K562 (cell line): ENCODE measurements at regions not wholly inside any gene's neighbourhood (a gene's known extent, or its start where the extent isn't known, plus 50 kb on each side); places are given as distances from the start of the nearest gene placed in this dataset.

Experiments used
- CUX1 ChIP-seq: fragments of 200-800 bp; sonication (Bioruptor generic); IDR thresholded peaks from 2 replicates; pipeline ENCODE4 v1.6.1; 2016; ENCODE audit warnings: missing genetic modification characterization, missing compliant biosample characterization
- NR3C1 ChIP-seq: sonication (generic); formaldehyde crosslinking; IDR thresholded peaks from 2 replicates; pipeline ENCODE4 v1.8.1; 2022; ENCODE audit warnings: missing genetic modification reagents
- ZBTB40 ChIP-seq, 2 experiments: fragments of 450-650 bp in 1 of 2; sonication (generic) in 1 of 2; formaldehyde crosslinking in 1 of 2; IDR thresholded peaks; 2 replicates each; pipeline versions ENCODE4 v1.7.1 to v1.9.0; 2016 to 2022; ENCODE audit warnings: inconsistent platforms in 1 of 2, mild to moderate bottlenecking in 1 of 2, missing genetic modification reagents in 1 of 2
- ZNF280A ChIP-seq: fragments of 450-650 bp; IDR thresholded peaks from 2 replicates; pipeline ENCODE4 v1.6.1; 2018; ENCODE audit warnings: mild to moderate bottlenecking, low read depth; ENCODE audit not compliant: partially characterized antibody

GRCh38 chr1:102715150-102715549 lies 393.2 kb downstream of the COL11A1 start (continued):
- TF ChIP-seq ZNF280A (no peak), CUX1 (CRISPR knock-in tag) (no peak), NR3C1 (CRISPR knock-in tag) (no peak), ZBTB40 (IDR thresholded peaks at IDR 0.05) (no peak), ZBTB40 (CRISPR knock-in tag; IDR thresholded peaks at IDR 0.05) (no peak)
- TF ChIP-seq, all 486 proteins: peak for 0
